22Rv1 (cell line): ENCODE measurements at regions not wholly inside any gene's neighbourhood (a gene's known extent, or its start where the extent isn't known, plus 50 kb on each side); places are given as distances from the start of the nearest gene placed in this dataset.

Source experiments
- H3K27ac ChIP-seq: fragments of 450-650 bp; 2 replicates; pipeline ENCODE4 v1.5.1; 2017
- CTCF ChIP-seq: fragments of 450-650 bp; IDR thresholded peaks from 2 replicates; pipeline ENCODE4 v1.5.1; 2017; ENCODE audit warnings: mild to moderate bottlenecking
- ZFX ChIP-seq: fragments of 450-650 bp; IDR thresholded peaks from 2 replicates; pipeline ENCODE4 v1.6.1; 2017; ENCODE audit warnings: antibody characterized with exemption, borderline replicate concordance

DNA sequence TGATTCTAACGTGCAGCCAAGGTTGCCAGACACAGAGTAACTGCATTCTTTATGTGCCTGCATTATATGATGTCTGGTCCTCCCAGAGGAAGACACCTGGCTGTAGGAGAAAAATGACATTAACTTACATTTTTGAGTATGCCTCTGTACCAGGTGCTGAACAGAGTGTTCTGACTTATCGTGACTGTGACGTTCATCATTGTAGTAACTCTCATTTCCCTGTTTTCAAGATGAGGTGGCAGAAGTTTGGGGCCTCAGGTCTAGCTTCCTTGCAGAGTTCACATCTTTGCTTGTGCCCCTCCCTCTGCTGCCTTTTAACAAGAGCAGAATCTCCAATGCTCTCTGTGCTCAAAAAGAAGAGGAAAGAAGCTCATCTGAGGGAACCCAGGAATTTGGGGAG is 488.0 kb downstream of the AJAP1 start:
- H3K27ac ChIP-seq = no peak overlapping the region
- TF ChIP-seq CTCF (no peak), ZFX (no peak)

- no peak for TF ChIP-seq ZFX
- no peak for TF ChIP-seq CTCF
- H3K27ac ChIP-seq = no peak overlapping the region
These were observed 487.3 kb downstream of the AJAP1 start for GRCh38 chr1:5141750-5142149.

- TF ChIP-seq ZFX = no peak
- TF ChIP-seq CTCF = no peak
These were observed 486.6 kb downstream of the AJAP1 start for GRCh38 chr1:5140962-5141361.

GRCh38 chr1:5140136-5140535 is 485.7 kb downstream of the AJAP1 start:
- H3K27ac ChIP-seq = no peak overlapping the region
- TF ChIP-seq CTCF = no peak
- TF ChIP-seq ZFX = no peak

More at GRCh38 chr1:5140962-5141361, 486.6 kb downstream of the AJAP1 start:
- H3K27ac ChIP-seq = no peak overlapping the region

- no peak overlapping the region for H3K27ac ChIP-seq
- TF ChIP-seq CTCF (no peak), ZFX (no peak)
These were observed 475.4 kb downstream of the AJAP1 start for GRCh38 chr1:5129746-5130355.

GRCh38 chr1:5125208-5125607 is 470.8 kb downstream of the AJAP1 start:
- no peak for TF ChIP-seq ZFX
- TF ChIP-seq CTCF = no peak
- H3K27ac ChIP-seq = no peak overlapping the region

- no peak overlapping the region for H3K27ac ChIP-seq
- TF ChIP-seq ZFX = no peak
- no peak for TF ChIP-seq CTCF
These were observed 466.1 kb downstream of the AJAP1 start for GRCh38 chr1:5120559-5120958.
